H9 (cell line): ENCODE measurements at regions not wholly inside any gene's neighbourhood (a gene's known extent, or its start where the extent isn't known, plus 50 kb on each side); places are given as distances from the start of the nearest gene placed in this dataset.

ENCODE experiments used
- DNase-seq: peaks from one replicate; pipeline ENCODE4 v3.0.0-alpha.2; 2017
- H2AFZ ChIP-seq: one replicate; pipeline ENCODE4 v1.6.1; 2013; ENCODE audit warnings: mild to moderate bottlenecking, low read length, control low read depth, moderate library complexity
- H2AK5ac ChIP-seq: 2 replicates; pipeline ENCODE4 v1.6.1; 2013; ENCODE audit warnings: low read length, control low read depth, mixed read lengths; ENCODE audit not compliant: insufficient read length
- H2BK120ac ChIP-seq: one replicate; pipeline ENCODE4 v1.6.1; 2013; ENCODE audit warnings: low read depth, mild to moderate bottlenecking, low read length, control low read depth, inconsistent platforms; ENCODE audit not compliant: poor library complexity, severe bottlenecking
- H2BK12ac ChIP-seq: 2 replicates; pipeline ENCODE4 v1.6.1; 2013; ENCODE audit warnings: low read length, control low read depth, mixed read lengths, low read depth; ENCODE audit not compliant: insufficient read length
- H2BK15ac ChIP-seq: 2 replicates; pipeline ENCODE4 v1.6.1; 2013; ENCODE audit warnings: low read depth, low read length, control low read depth
- H2BK20ac ChIP-seq: one replicate; pipeline ENCODE4 v1.6.1; 2013; ENCODE audit warnings: low read depth, mild to moderate bottlenecking, low read length, control low read depth, inconsistent platforms; ENCODE audit not compliant: poor library complexity, severe bottlenecking
- H2BK5ac ChIP-seq: 2 replicates; pipeline ENCODE4 v1.6.1; 2013; ENCODE audit warnings: low read length, control low read depth, mixed read lengths; ENCODE audit not compliant: insufficient read length
- H3K14ac ChIP-seq: 2 replicates; pipeline ENCODE4 v1.6.1; 2013; ENCODE audit warnings: low read length, control low read depth; ENCODE audit not compliant: insufficient read depth
- H3K18ac ChIP-seq: 2 replicates; pipeline ENCODE4 v1.6.1; 2013; ENCODE audit warnings: low read depth, mild to moderate bottlenecking, mixed read lengths, low read length, control low read depth; ENCODE audit not compliant: insufficient read length
- H3K23ac ChIP-seq: 2 replicates; pipeline ENCODE4 v1.6.1; 2013; ENCODE audit warnings: low read length, control low read depth, mixed read lengths, low read depth; ENCODE audit not compliant: insufficient read length
- H3K23me2 ChIP-seq: 2 replicates; pipeline ENCODE4 v1.6.1; 2013; ENCODE audit warnings: low read depth, mild to moderate bottlenecking, mixed read lengths, low read length, control low read depth; ENCODE audit not compliant: insufficient read length, poor library complexity, severe bottlenecking
- H3K27ac ChIP-seq: 2 replicates; pipeline ENCODE4 v1.5.1; 2013; ENCODE audit warnings: low read length, control low read depth, mixed read lengths, low read depth; ENCODE audit not compliant: insufficient read length
- H3K27me3 ChIP-seq: 2 replicates; pipeline ENCODE4 v1.6.1; 2013; ENCODE audit warnings: low read length, control low read depth, inconsistent platforms; ENCODE audit not compliant: insufficient read depth
- H3K4ac ChIP-seq: 2 replicates; pipeline ENCODE4 v1.6.1; 2013; ENCODE audit warnings: low read depth, mild to moderate bottlenecking, control low read depth, inconsistent platforms, low read length, moderate library complexity
- H3K4me1 ChIP-seq: 2 replicates; pipeline ENCODE4 v1.6.1; 2013; ENCODE audit warnings: low read length, control low read depth, inconsistent platforms; ENCODE audit not compliant: insufficient read depth
- H3K4me2 ChIP-seq: 2 replicates; pipeline ENCODE4 v1.6.1; 2013; ENCODE audit warnings: low read length, control low read depth, mixed read lengths; ENCODE audit not compliant: insufficient read length, insufficient read depth
- H3K56ac ChIP-seq: 2 replicates; pipeline ENCODE4 v1.6.1; 2013; ENCODE audit warnings: low read depth, mild to moderate bottlenecking, mixed read lengths, low read length, control low read depth; ENCODE audit not compliant: insufficient read length
- H3K79me1 ChIP-seq: 2 replicates; pipeline ENCODE4 v1.6.1; 2013; ENCODE audit warnings: low read depth, mild to moderate bottlenecking, moderate library complexity, low read length, control low read depth, inconsistent platforms; ENCODE audit not compliant: insufficient read depth, poor library complexity, severe bottlenecking
- H3K79me2 ChIP-seq: 2 replicates; pipeline ENCODE4 v1.6.1; 2013; ENCODE audit warnings: low read length, control low read depth, inconsistent platforms; ENCODE audit not compliant: insufficient read depth
- H3K9ac ChIP-seq: 2 replicates; pipeline ENCODE4 v1.6.1; 2013; ENCODE audit warnings: low read length, control low read depth, mixed read lengths; ENCODE audit not compliant: insufficient read length; ENCODE audit errors: extremely low read depth
- H3K9me3 ChIP-seq: one replicate; pipeline ENCODE4 v1.6.1; 2013; ENCODE audit warnings: low read depth, low read length, inconsistent platforms; ENCODE audit not compliant: control insufficient read depth
- H3T11ph ChIP-seq: one replicate; pipeline ENCODE4 v1.6.1; 2013; ENCODE audit warnings: mild to moderate bottlenecking, low read length, control low read depth, inconsistent platforms
- H4K20me1 ChIP-seq: one replicate; pipeline ENCODE4 v1.6.1; 2013; ENCODE audit not compliant: control insufficient read depth, insufficient read length, insufficient read depth
- H4K5ac ChIP-seq: 2 replicates; pipeline ENCODE4 v1.6.1; 2013; ENCODE audit warnings: low read depth, mild to moderate bottlenecking, mixed read lengths, low read length, control low read depth; ENCODE audit not compliant: insufficient read length
- H4K8ac ChIP-seq: replicated peaks from 2 replicates; pipeline ENCODE4 v1.6.1; 2013; ENCODE audit warnings: low read length, control low read depth, mixed read lengths, low read depth; ENCODE audit not compliant: insufficient read length
- H4K91ac ChIP-seq: 2 replicates; pipeline ENCODE4 v1.6.1; 2013; ENCODE audit warnings: low read depth, mild to moderate bottlenecking, moderate library complexity, mixed read lengths, low read length, control low read depth; ENCODE audit not compliant: insufficient read length
- H3K27ac Mint-ChIP-seq, 3 experiments: 2 replicates in 2 of 3; 3 replicates in 1 of 3; pipeline ENCODE4 v1.8.0; 2020 to 2021; ENCODE audit warnings: mixed read lengths in 3 of 3, mild to moderate bottlenecking in 1 of 3, moderate library complexity in 1 of 3
- H3K27me3 Mint-ChIP-seq: 2 replicates; pipeline ENCODE4 v1.8.0; 2021; ENCODE audit warnings: low read depth, mild to moderate bottlenecking, moderate library complexity, mixed read lengths
- H3K36me3 Mint-ChIP-seq, 3 experiments: 2 replicates in 2 of 3; 3 replicates in 1 of 3; pipeline ENCODE4 v1.8.0; 2020 to 2021; ENCODE audit warnings: low read depth in 3 of 3, mixed read lengths in 3 of 3; ENCODE audit not compliant: insufficient read depth in 1 of 3
- H3K4me1 Mint-ChIP-seq, 2 experiments: 2 replicates each; pipeline ENCODE4 v1.8.0; 2020; ENCODE audit warnings: mixed read lengths in 2 of 2
- H3K4me3 Mint-ChIP-seq, 2 experiments: 2 replicates in 1 of 2; 3 replicates in 1 of 2; pipeline ENCODE4 v1.8.0; 2020 to 2021; ENCODE audit warnings: mild to moderate bottlenecking in 2 of 2, mixed read lengths in 2 of 2, moderate library complexity in 1 of 2
- H3K9me3 Mint-ChIP-seq, 2 experiments: 2 replicates in 1 of 2; 3 replicates in 1 of 2; pipeline ENCODE4 v1.8.0; 2020; ENCODE audit warnings: mild to moderate bottlenecking in 2 of 2, mixed read lengths in 2 of 2, moderate library complexity in 1 of 2
- WGBS: extraction: QIAGEN DNeasy Blood & Tissue Kit; methylation state at CpG from one replicate; pipeline ENCODE4 v1.1.7; 2013; ENCODE audit warnings: missing lambda C conversion rate, low lambda C conversion rate, mixed read lengths; ENCODE audit not compliant: insufficient read length; ENCODE audit errors: extremely low coverage; 5-methylcytosine and 5-hydroxymethylcytosine counted together
- TF ChIP-seq, protein P1 (sequence below): fragments of 200-600 bp; sonication (generic); conservative IDR thresholded peaks from 3 replicates; pipeline ENCODE4 v1.8.0; 2021; ENCODE audit warnings: antibody characterized with exemption, mild to moderate bottlenecking

- H3K27me3 ChIP-seq = no peaks in the 10 kb centered on the region
- no peak overlapping the region for H3K14ac ChIP-seq
- no peaks in the 10 kb centered on the region for H3K4me1 Mint-ChIP-seq
- no peak overlapping the region for H2BK12ac ChIP-seq
- H3K27ac Mint-ChIP-seq = no peak overlapping the region
- no peaks in the 10 kb centered on the region for H3K36me3 Mint-ChIP-seq
- no peak overlapping the region for H4K8ac ChIP-seq
- H3K27me3 Mint-ChIP-seq = no peaks in the 10 kb centered on the region
- H4K5ac ChIP-seq = no peak overlapping the region
- no peaks in the 10 kb centered on the region for H3K4me1 ChIP-seq
- no peaks in the 10 kb centered on the region for H3K79me1 ChIP-seq
- no peaks in the 10 kb centered on the region for H4K20me1 ChIP-seq
- no CpG with 5 or more reads among the region's 2 CpGs for WGBS
- no peak overlapping the region for H3K23ac ChIP-seq
- no peak overlapping the region for H2BK15ac ChIP-seq
- H4K91ac ChIP-seq = no peak overlapping the region
- no peak overlapping the region for H2BK5ac ChIP-seq
- no peak overlapping the region for H3K18ac ChIP-seq
- no peaks in the 10 kb centered on the region for H3K23me2 ChIP-seq
- H3K4ac ChIP-seq = no peak overlapping the region
- TF ChIP-seq, protein P1, sequence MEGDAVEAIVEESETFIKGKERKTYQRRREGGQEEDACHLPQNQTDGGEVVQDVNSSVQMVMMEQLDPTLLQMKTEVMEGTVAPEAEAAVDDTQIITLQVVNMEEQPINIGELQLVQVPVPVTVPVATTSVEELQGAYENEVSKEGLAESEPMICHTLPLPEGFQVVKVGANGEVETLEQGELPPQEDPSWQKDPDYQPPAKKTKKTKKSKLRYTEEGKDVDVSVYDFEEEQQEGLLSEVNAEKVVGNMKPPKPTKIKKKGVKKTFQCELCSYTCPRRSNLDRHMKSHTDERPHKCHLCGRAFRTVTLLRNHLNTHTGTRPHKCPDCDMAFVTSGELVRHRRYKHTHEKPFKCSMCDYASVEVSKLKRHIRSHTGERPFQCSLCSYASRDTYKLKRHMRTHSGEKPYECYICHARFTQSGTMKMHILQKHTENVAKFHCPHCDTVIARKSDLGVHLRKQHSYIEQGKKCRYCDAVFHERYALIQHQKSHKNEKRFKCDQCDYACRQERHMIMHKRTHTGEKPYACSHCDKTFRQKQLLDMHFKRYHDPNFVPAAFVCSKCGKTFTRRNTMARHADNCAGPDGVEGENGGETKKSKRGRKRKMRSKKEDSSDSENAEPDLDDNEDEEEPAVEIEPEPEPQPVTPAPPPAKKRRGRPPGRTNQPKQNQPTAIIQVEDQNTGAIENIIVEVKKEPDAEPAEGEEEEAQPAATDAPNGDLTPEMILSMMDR = no peak
- no peak overlapping the region for H3K4me3 Mint-ChIP-seq
- H3K4me2 ChIP-seq = no peak overlapping the region
- H2AK5ac ChIP-seq = no peak overlapping the region
- no peak for DNase-seq
- H3K9ac ChIP-seq = no peak overlapping the region
- no peak overlapping the region for H2BK20ac ChIP-seq
- no peak overlapping the region for H2BK120ac ChIP-seq
- H3K9me3 Mint-ChIP-seq = no peaks in the 10 kb centered on the region; a peak in 1 of 5 replicates
- no peak overlapping the region for H2AFZ ChIP-seq
- H3K79me2 ChIP-seq = no peaks in the 10 kb centered on the region
- no peak overlapping the region for H3K27ac ChIP-seq
- no peak overlapping the region for H3K56ac ChIP-seq
- H3K9me3 ChIP-seq = no peaks in the 10 kb centered on the region
- H3T11ph ChIP-seq = no peak overlapping the region
Measured at GRCh38 chr5:68762201-68762600, 331.6 kb upstream of the SLC30A5 start.
